ENCODE measurements at regions not wholly inside any gene's neighbourhood (a gene's known extent, or its start where the extent isn't known, plus 50 kb on each side); places are given as distances from the start of the nearest gene placed in this dataset.

GRCh38 chr4:120281581-120281980 lies 214.9 kb upstream of the MAD2L1 start:
- BruUV-seq (replicated peaks) = no TSS peak
- Histone ChIP-seq H3K4me3 (ENCODE audit: low read depth in 2 of 2, low read length in 2 of 2) (no peak overlapping the region), H3K27ac (ENCODE audit: low read length) (no peak overlapping the region), H3K27me3 (ENCODE audit: control insufficient read depth, insufficient read depth, low read length) (no peaks in the 10 kb centered on the region), H3K36me3 (ENCODE audit: control insufficient read depth, insufficient read depth, low read length) (no peaks in the 10 kb centered on the region), H3K4me1 (ENCODE audit: control insufficient read depth, insufficient read depth, low read length) (no peaks in the 10 kb centered on the region), H3K9me3 (ENCODE audit: control insufficient read depth, insufficient read depth, low read depth, low read length) (no peaks in the 10 kb centered on the region)
- TF ChIP-seq REST (IDR thresholded peaks at IDR 0.05; ENCODE audit: insufficient read depth in 1 of 2, low read depth in 2 of 2, low read length in 1 of 2) (no peak), CTCF (IDR thresholded peaks at IDR 0.05) (no peak), POLR2AphosphoS5 (IDR thresholded peaks at IDR 0.05; ENCODE audit: low read depth, low read length) (no peak), SIN3A (IDR thresholded peaks at IDR 0.05; ENCODE audit: borderline replicate concordance, insufficient read depth, low read depth, low read length) (no peak), TCF7L2 (IDR thresholded peaks at IDR 0.05; ENCODE audit: low read depth, low read length) (no peak)
- no peak for DNase-seq (ENCODE audit: low read depth, low spot score)
- ATAC-seq = no peak
- intact Hi-C loops (cut with micrococcal nuclease; ENCODE audit: unreplicated experiment) (no loop called here), in situ Hi-C loops (cut with HindIII; ENCODE audit: low pct_unique_long_range_greater_than_20kb, low sequenced_read_pairs) (no loop called here)
- CTCF ChIA-PET = no interaction called here
- POLR2A ChIA-PET = no interaction called here

GRCh38 chr4:120277391-120277790 lies 210.7 kb upstream of the MAD2L1 start:
- H3K36me3 ChIP-seq (ENCODE audit: control insufficient read depth, insufficient read depth, low read length) = no peaks in the 10 kb centered on the region
- ATAC-seq = no peak
- H3K4me1 ChIP-seq (ENCODE audit: control insufficient read depth, insufficient read depth, low read length) = no peaks in the 10 kb centered on the region
- intact Hi-C loops (cut with micrococcal nuclease; ENCODE audit: unreplicated experiment) (no loop called here), in situ Hi-C loops (cut with HindIII; ENCODE audit: low pct_unique_long_range_greater_than_20kb, low sequenced_read_pairs) (no loop called here)
- H3K4me3 ChIP-seq (ENCODE audit: low read depth in 2 of 2, low read length in 2 of 2) = no peak overlapping the region
- no TSS peak for BruUV-seq (replicated peaks)
- H3K27ac ChIP-seq (ENCODE audit: low read length) = no peak overlapping the region
- DNase-seq (ENCODE audit: low read depth, low spot score) = no peak
- ChIA-PET POLR2A (no interaction called here), CTCF (no interaction called here)
- no peaks in the 10 kb centered on the region for H3K27me3 ChIP-seq (ENCODE audit: control insufficient read depth, insufficient read depth, low read length)
- H3K9me3 ChIP-seq (ENCODE audit: control insufficient read depth, insufficient read depth, low read depth, low read length) = no peaks in the 10 kb centered on the region
- TF ChIP-seq CTCF (IDR thresholded peaks at IDR 0.05) = no peak
- no peak for TF ChIP-seq SIN3A (IDR thresholded peaks at IDR 0.05; ENCODE audit: borderline replicate concordance, insufficient read depth, low read depth, low read length)
- no peak for TF ChIP-seq REST (IDR thresholded peaks at IDR 0.05; ENCODE audit: insufficient read depth in 1 of 2, low read depth in 2 of 2, low read length in 1 of 2)
- no peak for TF ChIP-seq TCF7L2 (IDR thresholded peaks at IDR 0.05; ENCODE audit: low read depth, low read length)
- no peak for TF ChIP-seq POLR2AphosphoS5 (IDR thresholded peaks at IDR 0.05; ENCODE audit: low read depth, low read length)

All from Panc1 (cell line).